NCI-H1930 (cell line): ENCODE measurements at regions not wholly inside any gene's neighbourhood (a gene's known extent, or its start where the extent isn't known, plus 50 kb on each side); places are given as distances from the start of the nearest gene placed in this dataset.

Source experiments
- DNase-seq, 2 experiments: peaks; one replicate each; lab custom pipeline; 2025; lab: John Stamatoyannopoulos, UW

- no peak for DNase-seq
Measured at GRCh38 chr6:40841721-40842120, 197.3 kb downstream of the UNC5CL start.

- no peak for DNase-seq
Measured at GRCh38 chr6:40832691-40833090, 206.3 kb downstream of the UNC5CL start.

GRCh38 chr6:40831381-40831780, 207.6 kb downstream of the UNC5CL start:
- DNase-seq = no peak

GRCh38 chr6:40825102-40825501, 213.9 kb downstream of the UNC5CL start:
- DNase-seq = no peak

- DNase-seq = peak in 1 of 2 experiments; percentile 20
Measured at GRCh38 chr6:40823917-40824891, 214.8 kb downstream of the UNC5CL start.

GRCh38 chr6:40822619-40823018, 216.4 kb downstream of the UNC5CL start:
- no peak for DNase-seq

GRCh38 chr6:40819182-40819834, 219.7 kb downstream of the UNC5CL start:
- DNase-seq = no peak

- DNase-seq = no peak
Measured at GRCh38 chr6:40817369-40817768, 221.7 kb downstream of the UNC5CL start.

- no peak for DNase-seq
Measured at GRCh38 chr6:40816601-40817000, 222.4 kb downstream of the UNC5CL start.

GRCh38 chr6:40815731-40816130, 223.3 kb downstream of the UNC5CL start:
- DNase-seq = no peak

- no peak for DNase-seq
Measured at GRCh38 chr6:40810171-40810570, 223.0 kb upstream of the LRFN2 start.

GRCh38 chr6:40809627-40810026, 222.5 kb upstream of the LRFN2 start:
- DNase-seq = no peak

GRCh38 chr6:40807484-40807883, 220.3 kb upstream of the LRFN2 start:
- DNase-seq = no peak

- no peak for DNase-seq
Measured at GRCh38 chr6:40806256-40806864, 219.2 kb upstream of the LRFN2 start.

GRCh38 chr6:40805336-40805735, 218.2 kb upstream of the LRFN2 start:
- no peak for DNase-seq

GRCh38 chr6:40804905-40805304, 217.7 kb upstream of the LRFN2 start:
- DNase-seq = no peak

GRCh38 chr6:40803897-40804702, 216.9 kb upstream of the LRFN2 start:
- DNase-seq = no peak

- no peak for DNase-seq
Measured at GRCh38 chr6:40802481-40802880, 215.3 kb upstream of the LRFN2 start.

GRCh38 chr6:40799296-40800140, 212.4 kb upstream of the LRFN2 start:
- no peak for DNase-seq

GRCh38 chr6:40798069-40798770, 211.1 kb upstream of the LRFN2 start:
- no peak for DNase-seq
